ENCODE measurements at regions not wholly inside any gene's neighbourhood (a gene's known extent, or its start where the extent isn't known, plus 50 kb on each side); places are given as distances from the start of the nearest gene placed in this dataset.

GRCh38 chr2:221818616-221819320, 246.7 kb upstream of the EPHA4 start:
- Histone ChIP-seq H2AFZ (ENCODE audit: low read length) (peak overlapping the region; percentile 28), H3K36me3 (ENCODE audit: control insufficient read depth in 2 of 4, insufficient read depth in 4 of 4, low read length in 3 of 4) (no peaks in the 10 kb centered on the region), H2BK20ac (ENCODE audit: low read length) (no peak overlapping the region), H4K91ac (replicated peaks; ENCODE audit: insufficient read length, low read length) (no peak overlapping the region), H3K18ac (ENCODE audit: extremely low read depth, low read length) (no peak overlapping the region), H2BK5ac (ENCODE audit: low read depth, low read length) (no peak overlapping the region), H3K23ac (ENCODE audit: insufficient read length) (no peak overlapping the region), H3K79me1 (ENCODE audit: low read depth, low read length) (no peaks in the 10 kb centered on the region), H3K27me3 (replicated peaks in 1 of 4; ENCODE audit: control insufficient read depth in 3 of 4, extremely low read depth in 1 of 4, insufficient read depth in 3 of 4, low read length in 3 of 4) (no peaks in the 10 kb centered on the region), H3K14ac (ENCODE audit: insufficient read length) (no peak overlapping the region), H3K4me1 (replicated peaks in 1 of 4; ENCODE audit: control insufficient read depth in 3 of 4, insufficient read depth in 4 of 4, low read length in 3 of 4) (peaks cover 0 to 5% (median 4%) of the 10 kb centered on the region in 4 experiments; a peak in 5 of 7 replicates), H3K9ac (replicated peaks in 1 of 4; ENCODE audit: extremely low read depth in 1 of 4, low read depth in 3 of 4, low read length in 3 of 4) (no peak overlapping the region), H3K4me2 (ENCODE audit: insufficient read depth in 1 of 2, low read depth in 2 of 2, low read length in 2 of 2) (no peak overlapping the region), H4K8ac (ENCODE audit: extremely low read depth, insufficient read depth, low read length) (no peak overlapping the region), H3K9me3 (ENCODE audit: insufficient read depth in 2 of 2, low read depth in 1 of 2, low read length in 1 of 2) (peaks cover 0 to 3% of the 10 kb centered on the region in 2 experiments; a peak in 2 of 4 replicates), H3K4me3 (ENCODE audit: extremely low read depth in 1 of 4, insufficient read depth in 2 of 4, low read depth in 3 of 4, low read length in 4 of 4) (no peak overlapping the region), H3K79me2 (ENCODE audit: control insufficient read depth in 1 of 2, insufficient read depth in 2 of 2, low read length in 2 of 2) (no peaks in the 10 kb centered on the region), H3K4ac (replicated peaks; ENCODE audit: insufficient read length, low read depth, low read length) (no peak overlapping the region), H3K23me2 (ENCODE audit: low read depth, low read length) (no peaks in the 10 kb centered on the region; the same call in 1 of the 2 replicates), H4K5ac (ENCODE audit: insufficient read length, low read depth, low read length) (no peak overlapping the region), H2BK12ac (ENCODE audit: low read depth, low read length) (no peak overlapping the region), H2BK15ac (ENCODE audit: low read length) (no peak overlapping the region), H3K56ac (replicated peaks; ENCODE audit: insufficient read length, low read depth, low read length) (no peak overlapping the region), H2BK120ac (replicated peaks; ENCODE audit: low read depth, low read length) (no peak overlapping the region), H3K27ac (ENCODE audit: low read depth, low read length) (no peak overlapping the region), H2AK5ac (ENCODE audit: low read depth, low read length) (no peak overlapping the region), H4K20me1 (replicated peaks in 1 of 2; ENCODE audit: control insufficient read depth in 1 of 2, insufficient read depth in 2 of 2, low read length in 2 of 2) (no peaks in the 10 kb centered on the region)
- DNase-seq (ENCODE audit: low read depth in 1 of 2, low spot score in 2 of 2) (no peak), FAIRE-seq (no peak)
- TF ChIP-seq RFX5 (IDR thresholded peaks at IDR 0.05; ENCODE audit: borderline replicate concordance, low read depth, low read length) = no peak
- TF ChIP-seq JUND (IDR thresholded peaks at IDR 0.05; ENCODE audit: low read length) = peak; percentile 64; the same call in 1 of the 2 replicates
- no peak for TF ChIP-seq EZH2 (IDR thresholded peaks at IDR 0.05; ENCODE audit: low read depth, low read length, severe bottlenecking)
- peak; percentile 32; the same call in 1 of the 2 replicates for TF ChIP-seq TEAD4 (IDR thresholded peaks at IDR 0.05; ENCODE audit: low read depth, low read length)
- 73% methylated on average over 9 of the region's 9 CpGs; no CpG with 5 or more reads in 1 of the 2 experiments for WGBS, 2 experiments (ENCODE audit: extremely low coverage in 1 of 2, insufficient coverage in 1 of 2, insufficient read length in 1 of 2, insufficient replicate concordance in 2 of 2, low coverage in 1 of 2, low lambda C conversion rate in 2 of 2, missing lambda C conversion rate in 1 of 2)
- CTCF ChIA-PET (ENCODE audit: partially characterized antibody) = interaction anchor here (0.7 kb wide), 1 partner anchor 9 kb away, joined by 4 read pairs; no protein-coding TSS in a partner anchor
- POLR2A ChIA-PET (ENCODE audit: partially characterized antibody) = no interaction called here

Data from H1 (cell line).